ENCODE measurements at regions not wholly inside any gene's neighbourhood (a gene's known extent, or its start where the extent isn't known, plus 50 kb on each side); places are given as distances from the start of the nearest gene placed in this dataset.

- H3K4me1 Mint-ChIP-seq, result peaks cover 10% of the 10 kb centered on the region
- POLR2A ChIA-PET, result no interaction called here
- H3K9me3 Mint-ChIP-seq, result peaks cover 54% of the 10 kb centered on the region
- no peak overlapping the region for H3K27ac Mint-ChIP-seq
- H3K4me3 Mint-ChIP-seq, result no peak overlapping the region
- no peak for TF ChIP-seq ZNF232 (CRISPR knock-in tag; IDR thresholded peaks at IDR 0.05)
- TF ChIP-seq ERG (CRISPR knock-in tag; IDR thresholded peaks at IDR 0.05), result no peak
- TF ChIP-seq FOXP1 (CRISPR knock-in tag; IDR thresholded peaks at IDR 0.05; ENCODE audit: borderline replicate concordance), result no peak
- no peak for TF ChIP-seq ZNF317 (CRISPR knock-in tag; IDR thresholded peaks at IDR 0.05; ENCODE audit: borderline replicate concordance, low read depth)
- TF ChIP-seq E2F1 (CRISPR knock-in tag; IDR thresholded peaks at IDR 0.05), result no peak
- TF ChIP-seq GRHL2 (CRISPR knock-in tag; IDR thresholded peaks at IDR 0.05; ENCODE audit: insufficient replicate concordance, severe bottlenecking), result no peak
- TF ChIP-seq IRF2 (CRISPR knock-in tag; IDR thresholded peaks at IDR 0.05; ENCODE audit: borderline replicate concordance, low read depth), result no peak
- TF ChIP-seq, protein P1, sequence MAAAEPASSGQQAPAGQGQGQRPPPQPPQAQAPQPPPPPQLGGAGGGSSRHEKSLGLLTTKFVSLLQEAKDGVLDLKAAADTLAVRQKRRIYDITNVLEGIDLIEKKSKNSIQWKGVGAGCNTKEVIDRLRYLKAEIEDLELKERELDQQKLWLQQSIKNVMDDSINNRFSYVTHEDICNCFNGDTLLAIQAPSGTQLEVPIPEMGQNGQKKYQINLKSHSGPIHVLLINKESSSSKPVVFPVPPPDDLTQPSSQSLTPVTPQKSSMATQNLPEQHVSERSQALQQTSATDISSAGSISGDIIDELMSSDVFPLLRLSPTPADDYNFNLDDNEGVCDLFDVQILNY (CRISPR knock-in tag; IDR thresholded peaks at IDR 0.05), result no peak
- TF ChIP-seq FOXK1 (CRISPR knock-in tag; IDR thresholded peaks at IDR 0.05), result no peak
- no peak for TF ChIP-seq NR1H2 (CRISPR knock-in tag; IDR thresholded peaks at IDR 0.05)
- no peak for TF ChIP-seq CREM (CRISPR knock-in tag; IDR thresholded peaks at IDR 0.05)
- TF ChIP-seq MXD4 (CRISPR knock-in tag; IDR thresholded peaks at IDR 0.05; ENCODE audit: borderline replicate concordance), result no peak
- TF ChIP-seq, protein P2, sequence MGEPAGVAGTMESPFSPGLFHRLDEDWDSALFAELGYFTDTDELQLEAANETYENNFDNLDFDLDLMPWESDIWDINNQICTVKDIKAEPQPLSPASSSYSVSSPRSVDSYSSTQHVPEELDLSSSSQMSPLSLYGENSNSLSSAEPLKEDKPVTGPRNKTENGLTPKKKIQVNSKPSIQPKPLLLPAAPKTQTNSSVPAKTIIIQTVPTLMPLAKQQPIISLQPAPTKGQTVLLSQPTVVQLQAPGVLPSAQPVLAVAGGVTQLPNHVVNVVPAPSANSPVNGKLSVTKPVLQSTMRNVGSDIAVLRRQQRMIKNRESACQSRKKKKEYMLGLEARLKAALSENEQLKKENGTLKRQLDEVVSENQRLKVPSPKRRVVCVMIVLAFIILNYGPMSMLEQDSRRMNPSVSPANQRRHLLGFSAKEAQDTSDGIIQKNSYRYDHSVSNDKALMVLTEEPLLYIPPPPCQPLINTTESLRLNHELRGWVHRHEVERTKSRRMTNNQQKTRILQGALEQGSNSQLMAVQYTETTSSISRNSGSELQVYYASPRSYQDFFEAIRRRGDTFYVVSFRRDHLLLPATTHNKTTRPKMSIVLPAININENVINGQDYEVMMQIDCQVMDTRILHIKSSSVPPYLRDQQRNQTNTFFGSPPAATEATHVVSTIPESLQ (CRISPR knock-in tag; IDR thresholded peaks at IDR 0.05), result no peak
- TF ChIP-seq IRF1 (CRISPR knock-in tag; IDR thresholded peaks at IDR 0.05), result no peak
- TF ChIP-seq GABPB1 (CRISPR knock-in tag; IDR thresholded peaks at IDR 0.05), result no peak
- no peak for TF ChIP-seq ZNF423 (CRISPR knock-in tag; IDR thresholded peaks at IDR 0.05)
- TF ChIP-seq ZNF512 (CRISPR knock-in tag; IDR thresholded peaks at IDR 0.05; ENCODE audit: borderline replicate concordance), result no peak
- no peak for TF ChIP-seq RORB (CRISPR knock-in tag; IDR thresholded peaks at IDR 0.05)
- DNase-seq (ENCODE audit: low spot score) (no peak), ATAC-seq (no peak)
- H3K36me3 Mint-ChIP-seq, result peaks cover 35% of the 10 kb centered on the region
- CTCF ChIA-PET, result no interaction called here
- 0 out of 2 replicates have a peak, but pooled peaks cover 3% of the 10 kb centered on the region for H3K27me3 Mint-ChIP-seq (ENCODE audit: low read depth)
Measured at GRCh38 chr4:160493206-160493605, 1390.3 kb downstream of the RAPGEF2 start.

GRCh38 chr4:160495356-160495755 lies 1392.5 kb downstream of the RAPGEF2 start:
- no peak for ATAC-seq
- peaks cover 37% of the 10 kb centered on the region for H3K9me3 Mint-ChIP-seq
- H3K4me1 Mint-ChIP-seq, result peaks cover 10% of the 10 kb centered on the region
- ChIA-PET POLR2A (no interaction called here), CTCF (no interaction called here)
- no peak for DNase-seq (ENCODE audit: low spot score)
- no peak overlapping the region for H3K4me3 Mint-ChIP-seq
- H3K36me3 Mint-ChIP-seq, result peaks cover 29% of the 10 kb centered on the region
- H3K27me3 Mint-ChIP-seq (ENCODE audit: low read depth), result 0 out of 2 replicates have a peak, but pooled peaks cover 3% of the 10 kb centered on the region
- H3K27ac Mint-ChIP-seq, result 0 out of 2 replicates have a peak overlapping the region, but pooled peaks have one; percentile 8
- TF ChIP-seq, protein P3, sequence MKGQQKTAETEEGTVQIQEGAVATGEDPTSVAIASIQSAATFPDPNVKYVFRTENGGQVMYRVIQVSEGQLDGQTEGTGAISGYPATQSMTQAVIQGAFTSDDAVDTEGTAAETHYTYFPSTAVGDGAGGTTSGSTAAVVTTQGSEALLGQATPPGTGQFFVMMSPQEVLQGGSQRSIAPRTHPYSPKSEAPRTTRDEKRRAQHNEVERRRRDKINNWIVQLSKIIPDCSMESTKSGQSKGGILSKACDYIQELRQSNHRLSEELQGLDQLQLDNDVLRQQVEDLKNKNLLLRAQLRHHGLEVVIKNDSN (CRISPR knock-in tag; IDR thresholded peaks at IDR 0.05), result no peak
- TF ChIP-seq ZBTB43 (CRISPR knock-in tag; IDR thresholded peaks at IDR 0.05), result no peak
- no peak for TF ChIP-seq ETV6 (CRISPR knock-in tag; IDR thresholded peaks at IDR 0.05)
- no peak for TF ChIP-seq SP1 (CRISPR knock-in tag; conservative IDR thresholded peaks at IDR 0.05)

Data from WTC11 (cell line).